ENCODE measurements at regions not wholly inside any gene's neighbourhood (a gene's known extent, or its start where the extent isn't known, plus 50 kb on each side); places are given as distances from the start of the nearest gene placed in this dataset.

- H3K4me3 ChIP-seq (ENCODE audit: low read depth, poor library complexity, severe bottlenecking) = no peak overlapping the region
- intact Hi-C loops (cut with DNase I; ENCODE audit: low total_unique reads) = no loop called here
- TF ChIP-seq POLR2A (IDR thresholded peaks at IDR 0.05) = no peak
- TF ChIP-seq CTCF (IDR thresholded peaks at IDR 0.05) = no peak
- WGBS, 2 donors = 73 to 79% methylated on average over 1 of the region's 1 CpG
- DNase-seq (ENCODE audit: low spot score in 2 of 2) = no peak
Measured at GRCh38 chr2:4144731-4145130, 441.4 kb downstream of the DCDC2C start.

DNA sequence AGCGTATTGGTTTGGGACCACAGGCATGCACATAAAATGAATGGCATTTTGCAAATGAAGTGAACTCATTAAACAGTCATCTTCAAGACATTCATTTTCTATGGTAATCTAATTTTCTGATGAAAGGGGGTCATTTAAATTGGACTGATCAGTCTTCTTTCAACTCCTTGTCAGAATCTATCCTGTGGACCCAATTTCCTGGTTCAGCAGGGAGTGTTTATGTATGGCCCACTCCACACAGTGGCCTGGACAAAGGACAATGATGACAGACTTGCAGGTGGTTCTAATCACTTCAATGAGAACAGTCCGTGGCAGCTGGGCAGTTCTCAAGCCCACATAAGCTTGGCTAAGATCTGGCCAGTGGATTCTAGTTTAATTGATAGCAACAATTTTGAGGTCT lies 448.1 kb downstream of the DCDC2C start:
- DNase-seq (ENCODE audit: low spot score in 2 of 2) = no peak
- H3K4me3 ChIP-seq (ENCODE audit: low read depth, poor library complexity, severe bottlenecking) = no peak overlapping the region
- WGBS, 2 donors = 73% methylated on average over 2 of the region's 2 CpGs
- no peak for TF ChIP-seq CTCF (IDR thresholded peaks at IDR 0.05)
- intact Hi-C loops (cut with DNase I; ENCODE audit: low total_unique reads) = no loop called here

- H3K4me3 ChIP-seq (ENCODE audit: low read depth, poor library complexity, severe bottlenecking) = no peak overlapping the region
- intact Hi-C loops (cut with DNase I; ENCODE audit: low total_unique reads) = no loop called here
- TF ChIP-seq CTCF (IDR thresholded peaks at IDR 0.05) = no peak
- TF ChIP-seq POLR2A (IDR thresholded peaks at IDR 0.05) = no peak
- WGBS, 2 donors = 98 to 100% methylated on average over 1 of the region's 1 CpG
- no peak for DNase-seq (ENCODE audit: low spot score in 2 of 2)
Measured at GRCh38 chr2:4152051-4152450, 448.7 kb downstream of the DCDC2C start.

DNA sequence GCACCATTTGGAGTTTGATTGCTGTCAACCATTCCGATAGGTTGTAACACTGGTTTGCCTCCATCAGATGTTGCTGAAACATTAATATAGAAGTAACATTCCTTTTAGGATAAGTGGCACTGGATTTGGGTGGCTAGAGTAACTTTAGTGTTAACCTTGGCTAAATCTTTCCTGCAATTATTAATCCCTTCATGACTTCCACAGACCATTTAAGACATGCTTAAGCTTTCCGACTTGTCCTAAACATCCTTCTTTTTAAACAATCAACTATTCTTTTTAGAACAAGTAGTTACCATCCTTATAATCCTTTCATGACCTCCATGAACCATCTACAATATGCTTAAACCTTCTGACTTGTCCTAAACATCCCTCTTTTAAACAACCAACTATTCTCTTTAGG lies 465.5 kb downstream of the DCDC2C start:
- no peak overlapping the region for H3K4me3 ChIP-seq (ENCODE audit: low read depth, poor library complexity, severe bottlenecking)
- 68 to 93% methylated on average over 2 of the region's 2 CpGs for WGBS, 2 donors
- intact Hi-C loops (cut with DNase I; ENCODE audit: low total_unique reads) = no loop called here
- TF ChIP-seq CTCF (IDR thresholded peaks at IDR 0.05) = no peak
- TF ChIP-seq POLR2A (IDR thresholded peaks at IDR 0.05) = no peak
- no peak for DNase-seq (ENCODE audit: low spot score in 2 of 2)

GRCh38 chr2:4174796-4175195 lies 471.4 kb downstream of the DCDC2C start:
- 62 to 72% methylated on average over 6 of the region's 6 CpGs for WGBS, 2 donors
- intact Hi-C loops (cut with DNase I; ENCODE audit: low total_unique reads) = no loop called here
- TF ChIP-seq POLR2A (IDR thresholded peaks at IDR 0.05) (no peak), CTCF (IDR thresholded peaks at IDR 0.05) (no peak)
- H3K4me3 ChIP-seq (ENCODE audit: low read depth, poor library complexity, severe bottlenecking) = no peak overlapping the region
- no peak for DNase-seq (ENCODE audit: low spot score in 2 of 2)

DNA sequence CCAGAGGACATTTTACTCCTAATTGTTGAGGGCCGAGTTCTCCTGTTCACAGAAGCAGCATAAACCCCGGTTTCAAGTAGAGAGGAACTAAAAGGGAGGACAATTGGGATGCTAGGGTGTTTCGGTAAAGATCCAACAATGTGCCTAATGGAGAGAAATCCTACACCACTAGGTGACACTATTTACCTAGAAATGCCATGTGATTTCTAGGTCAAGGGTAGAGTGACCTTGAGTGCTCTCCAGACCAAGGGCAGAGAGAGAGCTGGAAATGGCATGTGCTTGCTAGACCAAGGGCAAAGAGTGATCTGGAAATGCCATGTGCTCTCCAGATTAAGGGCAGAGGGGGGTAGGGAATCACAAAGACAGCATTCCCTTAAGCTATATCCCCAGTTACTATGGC lies 472.0 kb downstream of the DCDC2C start:
- DNase-seq (ENCODE audit: low spot score in 2 of 2) = no peak
- no peak overlapping the region for H3K4me3 ChIP-seq (ENCODE audit: low read depth, poor library complexity, severe bottlenecking)
- TF ChIP-seq CTCF (IDR thresholded peaks at IDR 0.05) (no peak), POLR2A (IDR thresholded peaks at IDR 0.05) (no peak)
- intact Hi-C loops (cut with DNase I; ENCODE audit: low total_unique reads) = no loop called here
- WGBS, 2 donors = 89 to 91% methylated on average over 3 of the region's 3 CpGs

All from lower leg skin (tissue), 4 donors.